ENCODE measurements at regions not wholly inside any gene's neighbourhood (a gene's known extent, or its start where the extent isn't known, plus 50 kb on each side); places are given as distances from the start of the nearest gene placed in this dataset.
"Not testable (repeated sequence)": the region's sequence is repeated elsewhere in the genome, so short reads cannot be mapped to it uniquely, and the experiment has no call there.

DNA sequence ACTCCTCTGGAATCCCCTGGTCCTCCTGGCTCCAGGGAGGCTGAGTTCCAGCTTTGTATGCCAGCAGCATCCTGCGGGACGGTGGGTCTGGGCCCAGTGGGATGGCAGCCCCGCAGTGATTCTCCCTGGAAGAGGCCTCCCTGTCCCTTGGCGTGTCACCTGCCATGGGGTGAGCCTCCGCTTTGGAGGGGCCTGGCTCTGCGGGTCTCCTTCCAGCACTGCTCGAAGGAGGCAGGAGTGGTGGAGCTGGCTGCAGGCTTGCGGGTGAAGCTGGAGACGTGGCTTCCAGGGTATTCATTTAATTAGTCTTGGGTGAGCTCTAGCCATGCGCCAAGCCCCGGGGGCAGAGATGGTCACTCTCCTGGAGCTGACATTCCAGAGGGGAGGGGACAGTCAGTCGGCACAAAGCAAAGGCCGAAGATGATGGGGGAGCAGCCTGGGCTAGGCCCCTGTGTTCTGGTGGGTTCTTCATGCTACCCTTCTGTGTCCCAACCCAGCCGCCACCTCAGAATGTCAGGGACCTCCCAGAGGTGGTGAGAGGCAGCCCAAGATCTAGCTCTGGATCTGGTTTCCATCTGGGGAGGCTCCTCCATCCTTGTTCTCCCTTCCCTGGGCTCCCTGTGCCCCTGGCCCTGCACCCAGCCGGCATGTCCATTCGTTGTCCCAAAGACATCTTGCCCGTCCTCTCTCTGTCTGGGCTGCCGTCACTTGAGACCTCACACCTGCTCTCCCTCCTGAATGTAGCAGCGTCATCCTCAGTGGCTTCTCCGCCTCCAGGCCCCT, 1332.5 kb downstream of the BRD1 start:
- DNase-seq, result no peak

DNA sequence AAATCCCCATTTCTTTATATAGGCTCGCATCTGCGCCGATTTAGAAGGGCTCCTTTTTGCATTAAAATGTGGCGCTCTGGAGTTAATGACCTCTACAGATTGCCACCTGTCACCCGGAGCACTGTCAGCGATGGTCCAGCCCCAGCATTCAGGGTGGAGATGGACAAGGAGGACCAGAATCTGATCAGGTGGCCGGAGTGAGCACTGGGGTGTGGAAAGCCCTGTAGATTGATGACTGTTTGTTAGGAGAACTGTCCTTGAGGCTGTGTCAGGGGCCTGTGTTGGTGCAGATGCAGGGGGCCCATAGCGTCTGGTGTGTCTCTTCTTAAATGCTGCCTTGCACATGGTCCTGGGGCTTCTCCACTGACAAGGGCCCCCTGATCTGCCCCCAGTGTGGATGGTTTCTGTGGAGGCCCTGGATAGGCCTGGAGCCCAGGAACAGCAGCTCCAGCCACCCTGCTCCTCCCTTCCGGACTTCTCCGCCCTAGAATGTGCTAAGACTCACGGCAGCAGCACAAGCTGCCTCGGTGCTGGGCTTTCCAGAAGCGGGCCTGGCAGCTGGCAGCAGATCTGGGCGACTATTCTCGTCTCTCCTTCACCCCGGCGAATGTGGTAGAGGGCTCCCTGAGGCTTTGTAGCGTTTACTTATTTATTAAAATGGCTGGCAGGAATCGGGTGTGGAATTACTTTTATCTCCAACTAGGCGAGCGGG, 1333.3 kb downstream of the BRD1 start:
- no peak for DNase-seq

- no peak for DNase-seq
Observed at GRCh38 chr22:48493733-48494132, 1333.9 kb downstream of the BRD1 start.

- DNase-seq, result no peak
Observed at GRCh38 chr22:48492366-48493320, 1335.0 kb downstream of the BRD1 start.

- no peak for DNase-seq
Observed at GRCh38 chr22:48491451-48491941, 1336.2 kb downstream of the BRD1 start.

- no peak for DNase-seq
Observed at GRCh38 chr22:48490500-48491411, 1336.9 kb downstream of the BRD1 start.

DNA sequence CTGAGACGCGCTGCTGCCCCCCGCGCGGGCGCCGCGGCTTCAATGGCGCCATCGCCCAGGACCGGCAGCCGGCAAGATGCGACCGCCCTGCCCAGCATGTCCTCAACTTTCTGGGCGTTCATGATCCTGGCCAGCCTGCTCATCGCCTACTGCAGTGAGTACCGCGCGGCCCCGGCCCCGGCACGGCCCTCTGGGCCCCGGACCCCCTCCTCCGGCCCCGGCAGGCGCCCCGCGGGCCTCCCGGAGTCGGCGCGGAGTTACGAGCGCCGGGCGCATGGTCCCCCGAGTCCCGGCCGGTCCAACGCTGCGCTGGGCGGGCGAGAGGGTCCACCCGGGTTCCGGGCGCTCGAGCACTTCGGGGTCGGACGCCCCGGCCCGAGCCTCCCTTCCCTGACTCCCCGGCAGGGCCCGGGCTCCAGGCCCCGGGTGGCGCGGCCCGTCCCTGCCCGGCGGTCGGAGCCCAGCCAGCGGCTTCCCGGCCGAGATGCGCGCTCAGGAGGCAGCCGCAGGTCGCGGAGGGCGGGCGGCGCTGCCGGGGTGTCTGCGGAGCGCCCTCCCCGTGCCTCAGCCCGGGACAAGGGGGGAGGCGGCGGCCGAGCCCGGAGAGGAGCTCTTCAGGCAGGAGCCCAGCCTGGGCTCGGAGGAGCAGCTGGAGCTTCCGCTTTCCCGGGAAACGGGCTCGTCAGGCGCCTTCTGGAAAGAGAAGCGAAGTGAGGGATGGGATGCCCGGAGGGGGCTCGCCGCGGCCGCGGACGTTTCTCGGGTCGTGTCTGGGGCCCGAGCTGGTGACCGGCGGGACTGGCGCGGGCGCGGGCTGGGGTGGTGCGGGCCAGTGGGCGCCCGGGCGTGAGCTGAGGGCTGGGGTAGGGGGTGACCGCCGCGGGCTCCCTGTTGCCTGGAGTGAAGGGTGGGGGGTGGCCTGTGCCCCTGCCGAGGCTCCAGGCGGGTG, 1337.8 kb downstream of the BRD1 start:
- no peak for DNase-seq

DNA sequence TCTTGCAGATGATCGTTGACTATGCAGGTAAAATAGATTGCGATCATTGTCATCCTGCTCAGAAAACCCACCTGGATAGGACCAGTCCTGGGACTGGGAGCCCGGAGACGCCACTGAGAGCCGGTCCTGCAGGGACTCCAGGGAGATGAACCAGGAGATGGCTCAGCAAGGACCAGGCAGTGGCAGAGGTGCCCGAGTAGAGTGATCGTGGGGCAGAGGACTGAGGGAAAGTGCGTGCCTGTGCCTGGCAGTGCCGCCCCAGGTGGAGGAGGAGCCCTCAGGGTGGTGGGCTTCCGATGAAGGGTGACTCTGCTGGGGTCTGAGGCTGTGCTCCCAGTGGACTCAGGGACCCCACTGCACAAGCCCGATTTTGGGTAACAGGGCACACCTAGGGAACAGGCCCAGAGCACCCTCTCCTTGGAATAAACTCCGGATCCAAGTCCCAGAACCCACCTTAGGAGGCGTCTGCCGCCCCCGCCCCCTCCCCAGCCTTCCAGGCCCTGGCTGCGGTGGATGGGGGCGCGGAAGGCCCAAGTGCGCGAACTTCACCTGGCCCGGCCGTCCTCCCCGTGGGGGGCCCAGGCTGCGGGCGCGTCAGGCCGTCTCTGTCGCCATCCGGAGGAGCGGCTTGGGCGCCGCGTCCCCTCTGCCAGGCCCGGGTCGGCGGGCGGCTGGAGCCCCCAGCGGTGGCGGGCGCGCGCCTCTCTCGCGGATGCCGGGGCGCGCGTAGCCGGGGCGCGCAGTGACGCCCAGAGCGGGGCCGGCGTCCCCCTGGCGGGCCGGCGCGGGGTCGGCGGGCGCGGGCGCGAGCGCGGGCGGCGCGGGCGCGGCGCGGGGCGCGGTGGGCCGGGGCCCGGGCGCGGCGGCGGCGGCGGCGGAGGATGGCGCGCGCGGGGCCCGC, 1338.8 kb downstream of the BRD1 start:
- DNase-seq, result no peak

GRCh38 chr22:48488149-48488551, 1339.5 kb downstream of the BRD1 start:
- no peak for DNase-seq

GRCh38 chr22:48486558-48486957, 1341.1 kb downstream of the BRD1 start:
- no peak for DNase-seq

GRCh38 chr22:48486134-48486532, 1341.5 kb downstream of the BRD1 start:
- no peak for DNase-seq

DNA sequence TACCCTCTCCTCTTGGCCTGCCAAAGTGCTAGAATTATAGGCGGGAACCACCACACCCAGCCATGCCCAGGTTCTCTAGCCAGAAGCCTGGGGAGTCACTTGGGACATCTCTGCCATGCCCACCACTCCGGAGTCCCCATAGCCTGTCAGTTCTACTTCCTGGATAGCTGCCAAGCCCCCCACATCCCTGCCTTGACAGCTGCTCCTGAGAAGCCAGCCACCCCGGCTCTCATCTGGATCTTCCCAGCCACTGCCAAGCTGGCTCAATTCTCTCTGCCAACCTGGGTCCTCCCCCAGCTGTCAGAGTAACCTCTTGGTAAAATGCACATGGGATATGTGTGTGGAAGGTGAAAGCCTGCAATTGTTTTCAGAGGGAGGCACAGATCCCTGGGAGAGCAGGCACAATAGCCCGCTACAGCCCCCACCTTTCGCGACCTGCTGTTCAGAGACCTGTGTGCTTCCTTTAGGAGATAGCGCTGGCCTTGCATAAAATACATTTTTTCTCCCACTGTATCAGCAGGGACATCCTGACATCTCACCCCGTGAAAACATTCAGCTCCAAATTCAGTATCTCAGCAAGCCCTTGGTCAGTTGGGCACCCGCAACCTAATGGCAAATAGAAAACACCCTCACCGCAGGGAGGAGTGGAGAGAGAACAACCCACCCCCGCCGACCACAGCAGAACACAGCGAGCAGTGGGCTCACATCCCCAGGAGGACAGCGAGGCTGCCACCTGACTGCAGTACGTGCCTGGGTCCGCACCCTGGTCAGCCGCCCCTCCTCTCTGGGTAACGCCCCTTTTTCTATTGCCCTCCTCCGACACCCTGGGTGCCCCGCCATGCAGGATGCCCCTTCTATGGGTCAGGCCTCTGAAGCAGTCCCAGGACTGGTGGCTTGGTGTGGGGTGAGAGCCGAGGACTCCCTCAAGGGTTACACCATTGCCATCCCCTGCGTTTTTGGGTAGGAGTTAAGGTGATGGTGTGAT, 1342.2 kb downstream of the BRD1 start:
- DNase-seq, result no peak

- no peak for DNase-seq
Observed at GRCh38 chr22:48483764-48484528, 1343.7 kb downstream of the BRD1 start.

DNA sequence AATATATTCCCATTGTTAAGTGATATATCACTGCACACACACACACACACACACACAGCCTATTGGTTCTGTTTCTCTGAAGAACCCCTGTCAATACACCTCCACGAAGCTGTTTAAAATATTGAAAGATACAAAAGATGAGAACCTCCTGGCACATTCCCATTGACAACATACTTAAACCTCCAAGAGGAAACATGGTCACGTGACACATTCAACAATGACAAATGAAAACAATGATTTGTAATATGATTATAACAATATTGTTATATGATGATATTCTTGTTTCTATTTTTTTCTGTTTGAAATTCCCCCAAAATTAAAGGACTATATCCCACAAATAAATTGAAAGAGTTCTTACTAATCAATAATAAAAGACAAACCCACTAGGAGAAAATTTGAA, 1344.9 kb downstream of the BRD1 start:
- no peak for DNase-seq

- not testable (repeated sequence) for DNase-seq
Observed at GRCh38 chr22:48482198-48482597, 1345.5 kb downstream of the BRD1 start.

DNA sequence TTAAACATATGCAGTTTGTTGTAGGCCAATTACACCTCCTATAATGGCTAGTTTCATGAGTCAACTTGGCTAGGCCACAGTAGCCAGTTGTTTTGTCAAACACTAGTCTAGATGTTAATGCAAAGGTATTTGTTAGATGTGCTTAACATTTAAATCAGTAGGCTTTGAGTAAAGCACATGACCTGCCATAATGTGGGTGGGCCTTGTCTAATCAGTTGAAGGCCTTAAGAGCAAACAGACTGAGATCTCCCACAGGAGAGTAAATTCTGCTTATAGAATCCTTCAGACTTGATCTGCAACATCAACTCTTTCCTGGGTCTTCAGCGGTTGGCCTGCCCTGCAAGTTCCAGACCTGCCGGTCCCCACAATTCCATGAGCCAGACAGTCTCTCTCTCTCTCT, 1345.9 kb downstream of the BRD1 start:
- no peak for DNase-seq

DNA sequence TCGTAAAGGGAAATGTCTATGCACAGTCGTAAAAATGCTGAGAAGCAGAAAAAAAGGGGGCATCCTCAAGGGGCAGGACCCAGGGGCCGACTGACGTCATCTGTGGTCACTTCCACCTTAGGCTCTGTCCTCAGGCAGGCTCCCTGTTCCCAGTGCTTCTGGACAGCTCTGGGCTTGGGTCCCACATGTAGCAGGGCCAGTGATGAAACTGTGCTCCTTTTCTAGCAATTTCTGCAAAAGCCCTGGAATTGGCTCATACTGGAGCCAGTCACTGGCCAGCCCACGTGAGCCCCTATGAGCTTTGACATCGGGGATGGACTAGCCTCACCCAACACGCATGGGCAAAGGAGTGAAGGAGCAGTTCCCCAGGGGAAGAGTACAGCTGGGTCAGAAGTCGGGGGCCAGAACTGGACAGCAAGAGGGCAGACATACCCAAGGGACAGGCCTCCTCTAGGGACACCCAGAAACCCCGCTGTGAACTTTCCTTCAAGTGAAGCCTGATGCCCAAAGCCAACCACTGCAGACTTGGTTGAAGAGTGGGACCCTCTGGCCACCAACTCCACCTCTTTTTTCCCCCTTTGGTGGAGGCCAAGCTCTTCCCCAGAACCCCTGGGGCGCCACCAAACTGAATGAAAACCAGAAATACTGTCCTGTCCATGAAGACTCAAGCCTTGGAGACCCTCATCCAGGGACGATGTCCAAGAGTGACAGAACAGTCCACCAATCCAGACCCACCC, 1349.0 kb downstream of the BRD1 start:
- DNase-seq, result no peak
